Ovary (tissue), 3 donors: ENCODE measurements at regions not wholly inside any gene's neighbourhood (a gene's known extent, or its start where the extent isn't known, plus 50 kb on each side); places are given as distances from the start of the nearest gene placed in this dataset.

ENCODE experiments used
- CTCF ChIP-seq, 3 donors: fragments of 450-650 bp in 2 of 3; fragments of 200-600 bp in 1 of 3; IDR thresholded peaks; one replicate each; pipeline versions ENCODE4 v1.5.1 to v1.8.0; 2016 to 2022; ENCODE audit warnings: antibody characterized with exemption in 3 of 3, mild to moderate bottlenecking in 1 of 3
- POLR2A ChIP-seq: fragments of 450-650 bp; IDR thresholded peaks from one replicate; pipeline ENCODE4 v1.6.1; 2017; ENCODE audit warnings: antibody characterized with exemption, mild to moderate bottlenecking, moderate library complexity
- donor health status: DM: no; HTN: no; CAD: no.

GRCh38 chr3:72134989-72135451 lies 350.1 kb upstream of the PROK2 start:
- TF ChIP-seq POLR2A (no peak), CTCF (IDR thresholded peaks at IDR 0.05) (no peak)
